IPS DF 4.7 (cell line): ENCODE measurements at regions not wholly inside any gene's neighbourhood (a gene's known extent, or its start where the extent isn't known, plus 50 kb on each side); places are given as distances from the start of the nearest gene placed in this dataset.

Experiments
- DNase-seq: peaks from one replicate; pipeline ENCODE4 v3.0.0-alpha.2; 2013; ENCODE audit warnings: low spot score; ENCODE audit errors: extremely low read depth

DNA sequence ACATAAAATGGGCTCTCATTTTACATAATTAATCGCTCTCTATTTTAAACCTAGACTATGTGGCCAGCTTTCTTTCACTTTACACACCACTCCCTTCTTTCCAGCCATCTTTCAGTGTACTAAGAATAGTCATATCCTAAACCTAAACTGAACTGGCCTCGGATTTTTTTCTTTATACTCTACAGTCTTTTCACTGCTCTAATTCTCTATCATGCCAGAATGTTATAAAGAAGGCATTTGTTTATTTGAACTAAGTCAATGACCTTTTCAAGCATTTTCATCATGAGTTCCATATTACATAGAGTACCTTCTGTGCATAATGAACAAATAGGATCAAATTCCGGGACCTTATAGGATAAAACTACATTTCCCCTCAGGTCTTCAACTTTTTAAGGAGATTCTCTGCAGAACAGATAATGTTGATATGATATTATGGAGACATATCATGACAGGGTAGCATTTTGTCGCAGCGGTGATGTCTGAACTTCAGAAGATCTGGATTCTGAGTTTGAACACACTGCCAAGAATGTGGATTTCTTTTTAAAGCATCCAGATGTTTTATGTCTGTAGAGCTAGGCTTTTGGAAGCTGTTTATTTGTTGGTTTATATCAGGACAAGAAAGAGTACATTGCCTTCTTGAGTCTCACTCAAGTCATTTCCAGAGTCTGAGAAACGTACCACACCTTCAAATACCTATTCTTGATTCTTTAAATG is 1047.3 kb downstream of the MCTP2 start:
- DNase-seq, result no peak

DNA sequence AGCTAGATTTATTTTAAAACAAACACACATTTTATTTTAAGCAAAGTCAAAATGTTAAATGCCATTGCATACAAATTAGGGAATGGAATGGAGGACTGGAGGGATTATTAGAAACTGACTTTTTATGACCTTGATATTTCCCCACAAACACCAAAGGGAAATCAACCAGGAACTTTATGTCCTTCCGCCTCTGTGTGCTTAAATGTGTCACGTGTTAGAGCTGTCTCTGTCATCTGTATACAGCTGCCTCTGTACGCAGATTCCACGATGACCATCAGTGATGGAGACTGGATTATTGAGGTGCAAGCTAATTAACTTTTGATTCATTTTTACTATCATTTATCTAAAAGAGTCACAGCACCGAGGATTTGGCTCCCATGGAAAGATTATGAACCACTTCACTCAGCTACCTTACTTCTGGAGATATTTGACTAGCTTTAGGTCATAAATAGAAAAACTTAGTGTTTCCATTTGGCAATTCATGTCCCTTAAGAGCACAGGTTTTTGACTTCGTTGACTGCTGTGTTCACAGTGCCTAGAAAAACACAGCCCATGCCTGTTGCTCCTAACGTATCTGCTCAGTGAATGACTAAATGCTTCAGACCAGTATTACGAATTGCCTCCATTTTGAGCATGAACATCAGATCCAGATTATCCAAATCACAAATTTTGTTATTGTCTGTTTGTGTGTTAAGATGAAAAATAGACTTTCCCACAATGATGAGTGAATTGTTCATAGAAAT is 1048.1 kb downstream of the MCTP2 start:
- DNase-seq, result no peak

DNA sequence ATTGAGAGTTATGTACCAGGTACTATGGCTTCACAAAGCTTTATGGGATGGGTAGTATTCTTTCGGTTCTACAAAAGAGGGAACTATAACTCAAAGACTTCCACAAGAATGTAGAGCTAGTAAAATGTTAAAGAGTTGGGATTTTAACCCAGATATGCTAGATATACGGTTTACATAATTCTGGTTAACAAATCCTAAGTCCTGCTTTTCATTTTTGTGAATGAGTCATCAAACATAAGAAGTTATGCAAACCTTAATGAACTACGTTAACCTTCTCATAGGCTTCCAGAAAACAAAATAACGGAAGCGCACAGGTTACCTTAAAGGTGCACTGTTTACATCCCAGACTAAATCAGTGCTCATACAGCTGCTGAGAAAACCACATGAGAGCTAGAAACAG is 1049.3 kb downstream of the MCTP2 start:
- no peak for DNase-seq

DNA sequence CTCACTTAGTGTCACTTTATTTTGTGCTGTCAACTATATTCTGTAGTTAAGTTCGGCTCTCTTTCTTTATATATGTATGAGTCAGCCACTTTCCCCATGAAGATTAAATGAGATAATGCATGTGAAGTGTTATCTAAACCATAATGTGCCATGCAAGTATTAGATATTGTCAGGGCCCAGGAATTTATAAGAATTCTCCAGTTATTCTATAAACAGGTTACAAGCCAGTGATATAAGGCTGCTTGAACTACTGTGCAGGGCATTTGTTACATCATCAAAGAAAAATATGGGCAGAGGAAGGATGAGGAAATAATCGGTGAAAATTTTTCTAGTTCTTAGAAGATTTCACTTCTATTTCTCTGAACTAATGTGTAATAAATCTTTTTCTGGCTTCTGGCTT is 1049.0 kb upstream of the NR2F2 start:
- no peak for DNase-seq

DNA sequence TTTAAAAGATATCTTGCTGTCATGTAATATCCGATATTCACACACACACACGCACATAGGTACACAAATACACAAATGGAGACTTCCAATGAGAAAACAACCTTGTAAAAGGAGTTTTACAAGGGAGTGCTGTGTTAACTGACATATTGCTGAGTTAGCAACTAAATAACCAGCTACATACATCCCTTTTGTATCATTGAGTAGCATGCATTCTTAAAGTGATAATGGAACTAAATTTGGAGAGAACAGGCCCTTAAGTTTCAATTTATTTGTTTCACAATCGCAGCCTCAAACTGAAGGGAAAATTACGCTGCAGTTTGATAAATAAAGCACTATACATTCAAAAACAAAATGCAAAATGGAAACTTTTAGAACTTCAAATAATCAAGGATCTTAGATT is 1046.0 kb upstream of the NR2F2 start:
- DNase-seq, result no peak

DNA sequence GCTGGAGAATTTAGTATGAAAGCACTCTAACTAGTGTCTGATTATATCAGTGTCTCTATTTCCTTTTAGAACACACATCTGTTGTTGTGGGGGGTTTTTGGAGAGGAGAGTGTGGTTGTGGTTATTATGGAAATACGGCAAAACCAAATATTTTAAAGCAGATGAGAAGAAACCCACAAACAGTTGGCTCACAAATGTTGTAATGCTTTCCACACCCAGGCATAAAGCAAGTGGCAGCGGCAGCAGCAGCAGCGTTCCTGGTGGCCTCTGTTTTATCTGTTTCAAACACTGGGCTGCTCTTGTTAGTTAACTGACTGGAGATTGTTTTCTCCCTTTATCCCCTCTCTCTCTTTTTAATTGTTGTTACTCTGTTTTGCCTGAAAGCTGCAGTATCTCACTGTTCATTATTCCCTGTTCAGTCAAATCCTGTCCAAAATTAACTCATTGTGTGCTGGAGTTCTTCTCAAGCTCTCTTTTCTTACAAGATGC is 1045.5 kb upstream of the NR2F2 start:
- DNase-seq, result no peak

DNA sequence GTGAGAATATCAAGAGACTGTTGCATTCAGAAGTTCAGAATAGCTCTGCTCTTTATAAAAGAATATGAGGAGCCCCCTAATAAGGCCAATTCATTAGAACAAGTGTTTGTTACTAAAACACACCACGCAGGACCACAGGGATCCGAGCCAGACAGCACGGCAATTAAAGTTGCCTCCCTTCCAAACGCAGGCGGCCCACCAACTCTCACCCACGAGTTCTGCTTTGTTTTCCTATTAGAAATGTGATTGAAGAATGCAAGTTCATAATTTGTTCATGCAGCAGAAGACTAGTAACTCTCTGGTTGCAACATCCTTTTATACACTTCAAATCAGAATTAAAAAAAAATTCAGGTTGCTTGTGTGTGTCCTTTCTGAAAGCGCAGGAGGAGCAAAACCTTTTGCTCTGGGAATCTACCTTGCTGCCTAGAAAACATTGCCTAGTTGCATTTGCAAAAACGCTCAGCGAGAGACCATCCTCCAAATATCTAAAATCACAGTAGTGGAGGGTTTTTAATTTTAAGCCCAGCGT is 1044.1 kb upstream of the NR2F2 start:
- no peak for DNase-seq

DNA sequence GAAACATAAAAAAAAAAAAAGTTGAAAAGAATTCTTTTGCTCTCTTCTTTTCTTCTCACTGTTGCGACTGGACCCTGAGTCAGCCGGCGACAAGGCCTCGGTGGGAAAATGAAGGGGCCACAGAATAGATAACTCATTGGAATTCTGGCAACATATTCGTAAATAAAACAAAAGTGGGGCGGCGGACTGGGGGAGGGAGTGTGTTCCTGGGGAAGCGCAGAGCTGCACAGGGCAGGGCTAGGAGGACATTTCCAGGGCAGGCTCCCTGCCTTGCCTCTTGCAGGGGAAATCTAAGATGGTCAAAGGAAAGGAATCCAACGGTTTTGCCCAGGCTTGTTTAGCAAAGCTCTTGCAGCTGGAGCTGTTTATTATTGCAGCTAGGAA is 1042.8 kb upstream of the NR2F2 start:
- no peak for DNase-seq

DNA sequence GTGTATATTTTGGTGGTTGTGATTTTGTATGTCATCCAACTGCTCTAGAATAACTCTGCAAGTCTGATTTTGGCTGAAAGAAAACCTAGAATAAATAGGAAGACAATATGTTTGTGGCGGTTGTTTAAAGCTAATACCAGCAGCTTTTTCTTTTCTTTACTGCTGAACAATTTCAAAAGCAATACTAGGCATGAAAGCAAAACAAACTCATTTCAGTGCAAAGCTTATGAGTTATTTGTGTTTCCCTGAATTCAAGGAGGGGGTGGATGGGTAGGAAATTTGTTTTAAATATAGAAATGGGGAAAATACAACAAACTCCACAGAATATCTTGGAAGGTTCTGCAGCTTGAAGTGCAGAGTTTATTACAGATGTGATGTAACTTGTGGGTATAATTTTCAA is 1041.9 kb upstream of the NR2F2 start:
- no peak for DNase-seq

DNA sequence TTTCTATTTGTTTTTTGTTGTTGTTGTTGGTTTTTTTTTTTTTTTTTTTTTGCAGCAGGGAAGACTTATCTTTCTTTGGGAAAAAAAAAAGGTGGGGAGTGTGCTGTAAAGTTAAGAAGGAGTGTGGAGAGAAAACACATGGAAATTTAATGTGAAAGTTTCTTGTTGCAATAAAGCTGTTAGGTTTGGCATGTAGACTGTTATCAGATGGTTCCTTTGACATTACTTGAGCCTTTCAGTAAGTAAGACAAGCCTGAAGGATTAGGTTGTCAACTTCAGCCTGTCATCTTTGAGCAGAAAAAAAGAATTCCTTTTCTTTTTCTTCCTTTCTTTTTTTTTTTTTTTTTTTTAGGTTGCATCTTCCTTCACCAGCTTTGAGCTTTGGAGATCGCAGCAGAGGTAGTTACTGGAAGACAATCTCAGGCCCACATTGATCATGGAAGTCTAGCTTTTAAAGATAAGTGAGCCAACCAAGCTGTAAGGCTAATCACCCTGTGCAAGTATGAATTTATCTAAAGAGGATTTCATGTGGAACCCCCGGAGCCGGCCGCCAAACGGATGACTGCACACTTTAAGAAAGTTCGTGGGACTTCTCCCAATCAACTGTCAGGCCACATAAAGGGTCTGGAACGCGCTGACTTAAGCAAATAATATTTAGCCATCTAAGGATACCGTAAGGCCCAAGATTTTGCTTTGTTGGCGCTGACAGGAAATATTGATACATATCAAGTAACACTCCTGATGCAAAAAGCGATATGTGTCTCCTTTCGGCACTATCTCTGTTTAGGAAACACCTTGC is 1040.1 kb upstream of the NR2F2 start:
- DNase-seq, result no peak

DNA sequence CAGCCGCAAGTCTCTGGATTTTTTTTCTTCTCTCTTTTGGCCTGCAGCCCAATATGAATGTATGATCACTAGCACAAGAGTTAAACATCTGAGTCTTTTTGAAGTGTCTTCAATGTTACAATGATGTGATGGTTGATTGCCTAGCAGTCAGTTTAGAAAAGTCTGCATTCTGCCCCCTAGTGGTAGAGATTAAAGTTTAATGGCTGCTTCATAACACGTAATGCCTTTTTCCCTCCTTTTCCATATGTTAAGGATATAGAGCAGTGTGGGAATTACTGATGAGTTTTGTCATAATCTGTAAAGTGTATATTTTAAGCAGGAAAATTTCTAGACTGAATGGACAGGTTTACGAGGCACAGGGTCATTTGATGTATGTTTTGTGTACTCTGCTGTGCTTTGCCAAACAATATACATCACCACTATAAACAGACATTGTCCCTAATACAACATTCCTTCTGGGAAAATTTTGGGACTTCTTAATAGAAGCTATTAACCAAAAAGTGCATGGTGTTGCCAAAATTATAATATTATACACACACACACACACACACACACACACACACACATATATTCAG is 1038.5 kb upstream of the NR2F2 start:
- DNase-seq, result peak; percentile 56

DNA sequence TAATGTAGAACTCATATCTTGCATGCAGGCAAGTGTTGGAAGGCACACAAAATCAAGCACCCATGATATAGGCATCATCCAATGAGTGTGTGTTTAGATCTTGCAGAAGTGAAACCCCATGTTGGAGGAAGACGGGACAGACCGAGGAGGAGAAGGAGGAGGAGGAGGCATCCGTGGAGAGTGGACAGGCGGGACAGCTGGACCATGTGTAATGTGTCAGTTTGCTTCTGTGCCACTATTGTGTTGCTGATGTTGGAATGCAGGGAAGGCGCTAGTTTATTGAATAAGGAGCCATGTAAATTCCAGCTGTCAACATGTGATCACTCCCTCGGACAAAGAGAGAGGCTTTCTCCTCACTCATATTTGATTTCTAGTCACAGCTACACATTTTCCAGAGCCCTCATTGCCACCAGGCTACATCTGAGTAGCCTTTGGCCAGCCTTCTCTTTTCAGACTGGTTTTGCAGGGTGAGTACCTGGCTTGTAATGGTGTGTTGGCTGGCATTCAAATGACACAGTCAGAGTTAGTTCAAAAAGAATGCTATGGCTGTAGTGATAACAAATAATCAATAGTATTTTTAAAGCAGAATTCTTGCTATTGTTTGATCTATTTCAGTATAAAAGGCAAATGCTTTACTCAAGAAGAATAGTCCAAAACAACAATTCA is 1037.6 kb upstream of the NR2F2 start:
- DNase-seq, result no peak

DNA sequence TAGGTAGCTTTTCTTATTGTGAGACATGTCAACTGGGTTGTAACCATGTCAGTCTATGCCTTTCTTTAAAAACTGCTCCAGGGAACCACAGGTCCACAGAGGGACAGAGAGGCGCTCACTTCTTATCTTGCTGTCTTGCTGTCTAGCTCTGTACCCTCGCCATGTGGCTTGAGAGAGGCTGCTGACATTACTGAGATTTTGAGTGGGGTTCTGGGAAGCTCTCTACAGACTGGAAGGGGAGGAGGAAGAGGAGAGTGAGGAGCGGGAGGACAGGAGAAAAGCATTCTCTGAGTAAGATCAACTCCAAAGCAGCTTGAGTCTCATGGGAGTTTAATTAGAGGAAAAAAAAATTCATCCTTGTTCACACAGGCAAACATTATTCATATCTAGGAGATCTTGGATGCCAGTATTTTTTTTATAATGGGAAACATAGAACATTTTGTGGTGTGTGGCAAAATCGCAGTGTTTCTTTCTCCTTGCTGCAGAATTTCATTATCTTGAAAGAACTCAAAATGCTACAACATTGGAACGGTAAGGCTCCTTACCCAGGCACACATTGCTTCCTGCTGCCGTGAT is 1037.0 kb upstream of the NR2F2 start:
- no peak for DNase-seq

DNA sequence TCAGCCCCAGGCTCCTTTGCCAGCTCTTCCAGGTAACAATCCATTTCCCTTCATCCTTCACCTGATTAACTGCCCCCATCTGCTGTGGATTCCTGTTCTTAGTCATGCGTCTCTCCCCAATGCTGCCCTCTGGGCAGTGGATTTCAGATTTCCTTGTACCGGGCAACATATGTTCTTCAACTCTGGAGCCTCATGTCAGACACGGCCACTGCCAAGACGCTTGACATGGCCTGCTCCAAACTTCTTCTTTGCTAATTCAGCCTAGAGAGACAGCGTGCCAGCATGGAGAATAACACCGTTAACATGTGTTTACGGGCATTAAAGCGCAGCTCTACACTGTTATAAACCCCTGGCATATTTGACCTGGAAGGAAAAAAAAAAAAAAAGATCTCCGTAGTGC is 1035.1 kb upstream of the NR2F2 start:
- DNase-seq, result no peak

DNA sequence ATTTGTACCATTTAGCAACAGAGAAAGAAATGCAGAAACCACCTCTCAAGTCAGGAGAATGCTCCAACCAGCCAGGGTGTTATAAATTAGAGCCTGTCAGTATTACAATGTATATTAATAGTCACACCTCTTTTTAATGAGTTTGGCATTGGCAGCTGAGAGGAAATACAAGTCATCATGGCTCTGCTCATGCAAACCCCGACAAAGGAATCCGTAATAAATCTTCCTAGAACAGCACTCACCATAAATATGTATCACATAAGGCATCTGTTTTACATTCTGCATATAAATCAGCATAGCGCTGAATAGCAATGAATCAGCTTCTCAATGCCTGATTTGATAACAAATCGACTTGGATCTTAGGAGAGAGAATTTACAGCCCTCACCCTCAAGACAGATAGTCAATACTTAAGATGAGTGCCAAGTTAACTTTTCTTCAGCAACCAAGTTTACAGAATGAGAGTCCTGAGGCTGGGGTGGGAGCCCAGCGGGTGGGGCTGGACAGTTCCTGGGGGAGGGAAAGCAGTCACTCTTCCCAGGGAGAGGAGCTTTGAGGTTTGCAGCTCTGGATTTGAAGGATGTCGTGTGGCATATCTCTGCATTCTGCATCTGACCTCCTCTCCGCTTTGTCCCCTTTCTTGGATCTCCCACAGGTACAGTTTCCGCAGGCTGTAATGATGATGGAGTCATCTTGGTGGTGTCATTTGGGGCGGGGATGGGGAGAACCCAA is 1034.4 kb upstream of the NR2F2 start:
- DNase-seq, result no peak

DNA sequence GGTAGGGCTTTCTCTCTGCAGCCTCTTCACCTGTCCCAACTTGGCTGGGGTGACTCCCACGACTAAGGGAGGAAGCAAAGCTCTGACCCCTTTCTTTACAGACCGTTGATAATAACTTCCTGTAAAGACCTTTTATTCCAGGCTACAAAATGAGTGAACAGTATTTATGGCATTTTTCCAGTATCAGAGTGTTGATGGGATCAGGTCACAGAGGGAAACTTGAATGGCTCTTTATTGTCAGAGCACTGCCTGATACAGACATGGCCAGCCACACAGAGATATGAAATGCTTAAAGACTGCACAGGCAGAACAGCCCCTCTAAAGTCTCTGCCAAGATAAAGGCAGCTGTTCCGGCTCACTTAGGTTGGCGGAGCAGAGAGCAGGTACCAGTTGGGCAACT is 1033.9 kb upstream of the NR2F2 start:
- DNase-seq, result no peak

DNA sequence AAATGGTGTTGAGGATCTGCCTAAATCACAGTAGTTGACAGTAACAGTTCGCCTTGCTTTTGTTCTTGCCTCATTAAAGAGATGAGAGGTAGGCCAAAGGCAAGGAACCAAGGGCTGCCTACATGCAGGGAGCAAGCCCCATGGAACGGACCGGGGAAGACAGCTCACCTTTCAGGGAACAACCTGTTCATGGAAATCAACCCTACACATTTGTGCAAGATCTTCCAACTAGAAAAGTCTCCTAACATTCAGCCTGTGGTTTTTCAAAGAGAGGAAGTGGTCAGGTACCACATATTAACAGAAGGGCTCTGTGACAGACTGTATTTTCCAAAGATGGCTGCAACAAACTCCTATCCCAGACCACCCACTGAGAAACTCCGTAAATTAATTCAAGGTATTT is 1031.8 kb upstream of the NR2F2 start:
- DNase-seq, result no peak

DNA sequence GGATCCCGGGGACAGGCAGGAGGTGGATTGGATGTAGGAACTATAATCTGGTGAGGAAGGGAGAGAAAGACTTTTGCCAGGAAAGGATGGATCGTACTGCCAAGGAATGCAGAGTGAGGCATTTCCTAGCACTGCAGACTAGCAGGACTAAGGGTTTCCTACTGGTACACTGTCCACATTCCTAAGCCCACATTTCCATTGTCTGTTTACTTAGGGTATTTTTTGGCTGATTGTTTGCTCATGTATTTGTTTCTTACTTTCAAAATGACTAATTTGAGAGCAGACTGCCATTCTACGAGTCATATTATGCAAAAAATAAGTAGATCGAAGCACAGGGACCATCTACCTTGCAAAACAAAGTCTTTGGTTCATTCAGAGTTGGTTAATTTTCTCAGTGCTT is 1029.5 kb upstream of the NR2F2 start:
- no peak for DNase-seq

DNA sequence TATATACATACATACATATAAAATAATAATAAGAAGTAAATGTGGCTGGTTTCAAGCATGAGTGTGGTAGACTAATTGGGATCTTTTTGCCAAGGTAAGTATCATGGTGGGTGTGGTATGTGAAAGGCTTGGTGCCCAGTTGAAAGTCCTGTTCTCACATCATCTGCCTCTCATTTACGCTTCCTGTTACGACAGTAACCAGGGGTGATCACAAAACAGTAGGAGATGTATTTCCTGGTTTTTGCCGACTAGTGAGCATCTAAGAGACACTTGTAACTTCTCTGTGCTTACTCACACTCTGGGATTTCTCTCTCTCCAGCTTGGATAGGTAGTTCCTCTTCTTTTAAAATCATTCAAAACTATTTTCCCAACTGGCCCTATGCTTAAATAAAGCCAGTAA is 1028.3 kb upstream of the NR2F2 start:
- no peak for DNase-seq

DNA sequence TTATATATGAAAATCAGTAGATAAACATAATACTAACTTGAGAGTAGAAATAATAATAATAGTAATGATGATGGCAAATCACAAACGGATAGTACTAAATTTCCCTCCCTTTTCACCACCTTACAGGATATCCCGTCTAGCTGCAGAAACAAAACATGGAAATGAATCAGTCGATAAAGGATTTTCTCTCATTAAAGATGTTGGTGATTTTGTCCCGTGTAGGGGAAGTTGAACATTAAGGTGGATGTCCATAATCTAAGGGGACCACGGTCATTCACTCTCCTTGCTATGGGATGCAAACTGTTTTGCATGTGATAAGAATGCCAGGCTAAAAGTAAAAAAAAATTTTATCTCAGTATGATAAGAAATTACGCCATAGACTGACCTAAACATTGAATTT is 1027.7 kb upstream of the NR2F2 start:
- no peak for DNase-seq
